Colonic mucosa (tissue), 4 donors: ENCODE measurements at regions not wholly inside any gene's neighbourhood (a gene's known extent, or its start where the extent isn't known, plus 50 kb on each side); places are given as distances from the start of the nearest gene placed in this dataset.

Experiments
- DNase-seq: peaks from one replicate; pipeline ENCODE4 v3.0.0-alpha.2; 2020
- H3K27ac ChIP-seq: fragments of 200-600 bp; one replicate; pipeline ENCODE4 v1.8.0; 2021
- H3K27me3 ChIP-seq: fragments of 200-600 bp; one replicate; pipeline ENCODE4 v1.8.0; 2021
- H3K36me3 ChIP-seq: fragments of 200-600 bp; one replicate; pipeline ENCODE4 v1.8.0; 2021
- H3K4me1 ChIP-seq: fragments of 200-600 bp; one replicate; pipeline ENCODE4 v1.8.0; 2021; ENCODE audit warnings: mild to moderate bottlenecking
- H3K4me3 ChIP-seq: fragments of 200-600 bp; one replicate; pipeline ENCODE4 v1.8.0; 2021
- H3K9ac ChIP-seq, 2 donors: one replicate each; pipeline ENCODE4 v1.7.0; 2013; ENCODE audit warnings: control low read depth in 2 of 2, low read depth in 2 of 2, low read length in 2 of 2
- H3K9me3 ChIP-seq: fragments of 200-600 bp; one replicate; pipeline ENCODE4 v1.8.0; 2021
- CTCF ChIP-seq: fragments of 200-600 bp; IDR thresholded peaks from one replicate; pipeline ENCODE4 v1.8.0; 2022; ENCODE audit warnings: antibody characterized with exemption, mild to moderate bottlenecking
- intact Hi-C: fragments of 100-400 bp; cut with DNase I; formaldehyde crosslinking; loops from one replicate; pipeline ENCODE4 v1.14.1; 2022
- donor health status: healthy.
- donor health status: DM: no; HTN: no; CAD: no.
- donor health status: DM: no; HTN: no; CAD: no.

DNA sequence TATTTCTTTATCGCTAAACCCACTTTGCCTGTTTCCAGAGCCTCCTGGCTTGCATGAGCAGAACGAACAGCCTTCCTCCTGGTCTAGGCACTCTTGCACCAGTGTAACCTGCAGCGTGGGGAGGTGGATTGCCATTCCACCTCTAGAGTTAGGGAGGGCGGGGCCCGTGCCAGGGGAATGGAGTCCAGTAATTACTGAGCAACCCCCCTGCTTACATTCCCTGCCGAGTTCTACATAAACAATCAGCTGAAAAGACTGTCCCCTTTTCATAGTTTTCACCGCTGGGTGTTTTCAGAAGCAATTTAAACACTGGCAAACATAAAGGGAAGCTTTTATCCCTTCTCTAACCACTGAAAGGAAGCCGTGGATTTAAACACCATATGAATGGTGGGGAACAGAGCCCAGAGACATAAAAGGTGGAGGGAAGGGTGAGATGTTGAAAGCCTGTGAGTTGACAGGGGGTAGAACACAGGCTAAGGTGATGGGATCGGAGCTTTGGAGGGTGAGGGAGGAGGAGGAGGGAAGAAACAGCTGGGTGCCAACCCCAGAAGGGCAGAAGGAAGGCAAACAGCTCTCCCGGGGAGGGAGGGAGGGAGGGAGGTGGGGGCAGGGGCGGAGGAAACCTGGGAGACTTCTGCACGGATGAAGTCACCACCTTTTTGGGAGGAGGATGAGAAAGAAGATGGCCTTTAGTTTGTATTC, 68.0 kb upstream of the WDR26 start:
- no peak for TF ChIP-seq CTCF
- no peaks in the 10 kb centered on the region for H3K36me3 ChIP-seq
- H3K27me3 ChIP-seq, result no peaks in the 10 kb centered on the region
- DNase-seq, result peak; percentile 75
- peak overlapping the region in 1 of 2 donors; percentile 78 for H3K9ac ChIP-seq
- peaks cover 28% of the 10 kb centered on the region for H3K4me1 ChIP-seq
- H3K9me3 ChIP-seq, result no peaks in the 10 kb centered on the region
- no peak overlapping the region for H3K4me3 ChIP-seq
- peak overlapping the region; percentile 88 for H3K27ac ChIP-seq
- intact Hi-C loops, result no loop called here

DNA sequence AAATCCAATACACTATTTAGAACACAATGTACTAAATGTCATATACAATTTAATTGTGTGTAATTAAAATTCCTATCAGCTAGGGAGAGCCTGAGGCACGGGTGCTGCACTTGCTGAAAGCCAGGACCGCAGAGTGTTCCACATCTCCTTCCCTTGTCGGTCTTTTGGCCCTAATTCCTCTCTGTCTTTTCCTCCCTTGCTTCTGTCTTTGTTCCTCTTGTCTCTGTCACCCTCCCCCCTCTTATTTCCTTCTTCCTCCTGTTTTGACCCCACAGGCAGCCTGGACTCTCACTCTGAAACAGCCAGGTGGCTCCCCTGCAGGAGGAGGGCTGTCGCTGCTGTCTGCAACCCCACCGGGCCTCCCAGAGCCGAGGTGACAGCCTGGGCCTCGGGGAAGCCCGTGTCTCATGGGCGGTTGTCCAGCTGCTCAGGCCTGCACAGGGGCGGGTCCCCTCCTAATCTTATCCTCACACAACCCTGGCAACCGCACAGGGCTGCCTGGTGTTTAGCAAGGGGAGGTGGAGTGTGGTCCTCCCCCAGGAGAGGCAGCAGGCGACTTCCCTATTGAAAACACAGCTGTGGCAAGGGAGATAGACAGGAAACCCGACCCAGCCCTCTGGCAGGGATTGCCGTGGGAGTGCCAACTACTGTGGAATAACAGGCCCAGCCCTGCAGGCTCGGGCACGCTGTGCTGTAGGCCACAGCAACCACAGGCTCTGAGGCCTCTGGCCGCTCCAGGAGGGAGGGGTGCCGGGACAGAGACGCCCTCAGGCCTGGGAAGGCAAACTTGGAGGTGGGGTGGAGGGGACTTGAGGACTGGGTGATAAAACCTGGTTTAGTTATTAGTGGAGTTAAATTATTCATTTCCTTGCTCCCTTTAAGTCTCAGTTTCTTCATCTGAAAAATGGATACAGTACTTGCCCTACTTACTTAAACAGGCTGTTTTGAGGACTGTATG, 68.8 kb upstream of the WDR26 start:
- Histone ChIP-seq H3K9me3 (no peaks in the 10 kb centered on the region), H3K27me3 (no peaks in the 10 kb centered on the region), H3K36me3 (no peaks in the 10 kb centered on the region), H3K9ac (peak overlapping the region; percentile 8 to 73), H3K27ac (peak overlapping the region; percentile 88), H3K4me3 (no peak overlapping the region), H3K4me1 (peaks cover 24% of the 10 kb centered on the region)
- peak; percentile 94 for DNase-seq
- TF ChIP-seq CTCF, result no peak
- intact Hi-C loops, result no loop called here

DNA sequence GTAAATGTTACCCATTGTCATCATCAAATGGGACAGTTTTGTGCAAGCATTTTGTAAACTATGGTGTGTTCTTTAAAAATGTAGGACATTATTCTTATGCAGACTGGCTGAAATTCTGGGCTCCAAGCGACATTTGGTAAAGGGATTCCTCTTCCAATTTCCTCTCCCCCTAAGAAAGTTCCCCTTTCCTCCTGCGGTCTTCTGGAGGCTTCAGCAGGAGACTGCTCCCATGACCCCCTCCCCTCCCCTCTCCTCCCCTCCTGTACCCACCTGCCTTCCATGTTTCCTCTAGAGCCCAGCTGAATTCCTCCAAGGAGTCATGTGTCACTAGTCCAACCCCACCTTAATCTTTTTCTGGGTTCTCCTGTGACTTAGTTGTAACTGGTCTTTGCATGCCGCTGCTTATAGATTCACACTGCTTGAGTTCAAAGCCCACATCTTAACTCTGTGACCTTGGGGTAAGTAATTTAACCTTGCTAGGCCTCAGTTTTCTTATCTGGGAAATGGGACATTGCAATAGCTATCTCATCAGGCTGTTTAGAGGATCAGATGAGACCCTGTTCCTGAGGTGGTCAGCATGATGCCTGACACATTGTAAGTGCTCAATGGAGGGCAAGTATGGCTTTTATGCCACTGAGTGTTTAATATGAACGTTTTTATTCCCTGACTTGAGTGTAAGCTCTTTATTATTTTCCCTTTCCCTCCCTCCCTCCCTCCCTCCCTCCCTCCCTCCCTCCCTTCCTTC, 69.9 kb upstream of the WDR26 start:
- Histone ChIP-seq H3K27ac (peak overlapping the region; percentile 88), H3K36me3 (no peaks in the 10 kb centered on the region), H3K9ac (peak overlapping the region in 1 of 2 donors; percentile 73), H3K4me3 (no peak overlapping the region), H3K9me3 (no peaks in the 10 kb centered on the region), H3K4me1 (peaks cover 21% of the 10 kb centered on the region), H3K27me3 (no peaks in the 10 kb centered on the region)
- intact Hi-C loops, result no loop called here
- no peak for DNase-seq
- TF ChIP-seq CTCF, result no peak

DNA sequence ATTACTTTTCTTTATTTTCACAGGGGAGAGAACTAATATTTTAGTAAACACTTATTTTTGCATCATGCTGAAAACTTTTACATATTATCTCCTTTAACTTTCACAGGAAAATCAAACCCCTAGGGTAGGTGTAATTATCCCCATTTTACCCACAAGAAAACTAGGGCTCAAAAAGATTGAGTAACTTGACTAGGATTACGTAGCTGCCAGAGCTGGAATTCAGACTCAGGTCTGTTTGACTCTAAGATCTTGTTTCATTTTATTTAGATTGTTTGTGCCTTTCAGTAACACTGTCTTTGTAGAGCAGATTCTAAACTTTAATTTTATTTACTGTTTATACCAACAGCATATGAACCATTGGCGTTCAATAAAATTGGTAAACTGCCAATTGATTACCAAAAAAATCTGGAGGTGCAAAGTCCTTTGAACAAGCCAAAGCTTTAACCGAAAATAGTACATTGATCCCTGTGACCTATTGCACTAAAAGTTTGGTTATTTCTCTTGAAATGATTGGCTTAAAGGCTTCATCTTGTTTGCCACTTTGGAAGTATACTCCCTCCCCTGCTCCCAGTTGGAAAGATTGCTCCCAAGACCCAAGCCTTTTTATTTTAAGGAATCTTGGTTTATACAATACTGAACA, 71.0 kb upstream of the WDR26 start:
- H3K27ac ChIP-seq, result no peak overlapping the region

More for the DNA sequence above, 71.0 kb upstream of the WDR26 start:
- no peak for TF ChIP-seq CTCF
- intact Hi-C loops, result no loop called here
- Histone ChIP-seq H3K9ac (no peak overlapping the region), H3K36me3 (no peaks in the 10 kb centered on the region), H3K9me3 (no peaks in the 10 kb centered on the region), H3K27me3 (no peaks in the 10 kb centered on the region), H3K4me3 (no peak overlapping the region), H3K4me1 (peaks cover 30% of the 10 kb centered on the region)
- DNase-seq, result no peak
